ENCODE measurements at regions not wholly inside any gene's neighbourhood (a gene's known extent, or its start where the extent isn't known, plus 50 kb on each side); places are given as distances from the start of the nearest gene placed in this dataset.

GRCh38 chr10:47104151-47104605 is 192.9 kb downstream of the PTPN20 start:
- DNase-seq: no peak

DNA sequence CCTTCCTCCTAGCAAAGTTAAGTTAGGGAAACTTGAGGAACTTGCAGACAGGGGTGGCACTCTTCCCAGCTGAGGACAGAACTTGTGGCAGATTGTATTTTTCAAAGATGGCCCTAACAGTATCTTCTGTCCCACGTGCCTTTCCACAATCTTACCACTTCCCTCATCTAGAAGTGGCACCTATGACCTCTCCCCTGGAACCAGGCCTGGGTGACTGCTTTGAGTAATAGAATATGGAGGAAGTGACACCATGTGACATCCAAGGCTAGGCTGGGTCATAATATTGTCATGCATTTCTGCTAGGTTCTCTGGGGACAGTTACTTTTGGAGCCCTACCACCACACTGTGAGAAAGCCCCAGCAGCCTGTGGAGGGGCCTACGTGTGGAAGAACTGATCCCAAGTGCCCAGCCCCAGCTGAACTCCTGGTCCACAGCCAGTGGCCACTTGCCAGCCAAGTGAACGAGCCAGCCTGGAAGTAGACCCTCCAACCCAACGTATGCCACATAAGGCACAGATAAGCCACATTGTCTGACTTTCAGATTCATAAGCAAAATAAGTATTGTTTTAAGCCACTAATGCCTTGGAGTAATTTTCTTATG is 193.7 kb downstream of the PTPN20 start:
- no peak for DNase-seq

DNA sequence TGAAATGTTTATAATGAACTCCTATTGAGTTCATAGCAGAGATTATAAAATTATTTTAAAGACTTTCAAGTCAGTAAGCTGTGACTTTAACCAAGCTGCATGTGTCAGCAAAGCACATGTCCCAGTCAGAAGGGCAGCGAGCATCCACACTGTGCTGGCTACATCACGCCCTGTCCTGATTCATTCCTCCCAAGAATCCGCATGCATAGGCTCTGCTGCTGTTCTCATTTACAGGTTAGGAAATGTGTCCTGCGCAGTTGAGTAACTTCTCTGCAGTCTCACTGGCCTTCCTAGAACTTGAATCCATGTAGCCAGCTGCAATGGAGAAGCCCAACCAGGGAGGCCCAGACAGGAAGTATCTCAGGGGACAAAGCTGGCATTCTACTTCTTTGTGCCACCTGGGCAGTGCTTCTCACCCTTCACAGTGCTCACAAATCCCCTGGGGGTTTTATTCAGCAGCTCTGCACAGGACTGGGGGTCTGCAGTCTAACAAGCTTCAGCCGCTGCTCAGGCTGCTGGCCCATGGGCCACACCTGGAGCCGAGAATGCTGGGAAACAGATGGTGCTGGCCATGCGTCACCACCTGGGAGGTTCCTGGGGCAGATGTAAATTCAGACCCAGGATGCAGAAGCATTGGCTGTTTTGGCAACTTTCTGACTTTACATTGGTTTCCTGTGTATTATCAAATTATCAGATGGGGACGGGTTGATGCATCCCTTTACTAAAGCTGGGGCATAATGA is 192.8 kb upstream of the GDF10 start:
- no peak for DNase-seq

DNA sequence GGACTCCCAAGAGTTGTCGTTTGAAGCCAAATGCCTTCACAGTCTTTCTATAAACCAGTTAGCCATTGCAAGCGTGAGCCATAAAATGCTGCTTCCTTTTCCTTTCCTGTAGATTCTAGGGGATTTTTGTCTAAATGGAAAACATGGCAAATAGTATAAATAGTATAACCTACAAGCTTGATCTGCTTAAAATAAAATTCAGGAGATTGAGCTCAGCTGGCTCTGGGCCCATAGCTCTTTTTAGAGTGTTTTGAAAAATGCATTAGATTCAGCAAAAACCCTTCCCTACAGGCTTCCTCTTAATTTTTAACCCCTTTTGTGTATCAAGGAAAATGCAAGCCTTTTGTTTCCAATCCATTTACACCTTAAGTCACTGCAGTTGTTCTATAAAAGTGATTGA is 190.1 kb upstream of the GDF10 start:
- DNase-seq: no peak

DNA sequence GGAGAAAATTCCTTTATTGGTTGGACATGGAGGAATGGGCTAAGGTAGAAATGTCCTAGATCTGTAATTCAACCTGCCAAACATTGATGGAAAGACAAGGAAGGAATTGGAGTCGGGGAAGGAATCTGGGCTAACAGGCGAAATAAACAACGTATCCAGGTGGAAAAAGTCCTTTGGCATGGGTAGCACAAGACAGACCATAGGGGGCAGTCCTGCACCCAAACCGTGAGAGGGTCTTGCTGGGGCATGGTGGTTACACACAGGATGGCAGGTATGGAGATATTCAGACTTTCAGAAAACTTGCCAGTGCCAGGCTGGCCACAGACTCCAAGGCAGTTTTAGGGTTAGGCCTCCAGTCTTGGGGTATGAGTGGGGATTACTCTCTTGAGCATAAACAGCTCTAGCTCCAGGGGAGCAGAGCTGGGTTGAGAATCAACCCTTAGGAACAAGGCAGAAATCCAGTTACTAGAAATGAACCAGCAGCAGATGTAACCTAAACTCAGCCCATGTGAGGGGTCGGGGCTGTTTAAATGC is 188.6 kb upstream of the GDF10 start:
- DNase-seq: no peak

GRCh38 chr10:47112612-47113011 is 187.4 kb upstream of the GDF10 start:
- no peak for DNase-seq

GRCh38 chr10:47113907-47114500 is 186.0 kb upstream of the GDF10 start:
- no peak for DNase-seq

- DNase-seq: no peak
These were observed 185.3 kb upstream of the GDF10 start for GRCh38 chr10:47114680-47115186.

GRCh38 chr10:47115322-47115721 is 184.7 kb upstream of the GDF10 start:
- no peak for DNase-seq

DNA sequence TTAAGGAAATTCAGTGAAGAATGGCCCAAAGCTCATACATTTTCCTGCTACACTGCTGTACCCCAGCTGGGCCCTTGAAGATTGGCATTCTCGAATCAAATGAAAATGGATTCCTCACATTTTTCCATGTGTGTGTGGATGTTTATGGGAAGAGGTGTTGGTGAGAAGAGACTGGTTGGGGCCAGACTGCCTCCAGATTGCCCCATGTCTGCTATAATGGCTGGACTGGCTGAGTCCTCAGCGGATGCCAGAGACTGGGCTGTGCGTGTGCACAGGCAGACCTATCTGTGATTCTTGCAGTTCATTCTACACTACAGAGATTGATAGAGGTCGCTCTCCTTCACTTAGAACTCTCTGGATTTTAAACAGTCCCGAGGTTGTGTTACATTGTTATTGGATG is 183.6 kb upstream of the GDF10 start:
- DNase-seq: no peak

- no peak for DNase-seq
These were observed 181.7 kb upstream of the GDF10 start for GRCh38 chr10:47118326-47118725.

DNA sequence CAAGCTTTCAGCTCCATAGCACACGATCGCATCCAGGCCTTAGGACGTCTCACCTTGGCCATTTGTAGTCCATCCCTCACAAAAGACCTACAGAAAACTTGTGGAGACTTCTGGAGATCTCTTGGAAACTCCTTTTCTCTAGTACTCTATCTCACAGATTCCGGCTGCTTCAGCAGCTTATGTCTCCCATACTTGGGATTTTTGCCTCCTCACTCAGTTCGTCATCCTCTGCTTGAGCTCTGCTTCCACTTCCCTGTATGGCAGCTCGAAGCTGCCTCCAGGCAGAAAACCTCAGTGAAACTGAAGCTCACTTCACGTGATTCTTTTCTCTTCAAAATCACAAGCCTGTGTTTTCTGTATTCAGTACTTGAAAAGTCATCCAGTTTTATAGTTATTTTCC is 178.7 kb upstream of the GDF10 start:
- DNase-seq: no peak

- DNase-seq: no peak
These were observed 176.2 kb upstream of the GDF10 start for GRCh38 chr10:47123716-47124288.

- DNase-seq: no peak
These were observed 172.7 kb upstream of the GDF10 start for GRCh38 chr10:47127188-47127785.

DNA sequence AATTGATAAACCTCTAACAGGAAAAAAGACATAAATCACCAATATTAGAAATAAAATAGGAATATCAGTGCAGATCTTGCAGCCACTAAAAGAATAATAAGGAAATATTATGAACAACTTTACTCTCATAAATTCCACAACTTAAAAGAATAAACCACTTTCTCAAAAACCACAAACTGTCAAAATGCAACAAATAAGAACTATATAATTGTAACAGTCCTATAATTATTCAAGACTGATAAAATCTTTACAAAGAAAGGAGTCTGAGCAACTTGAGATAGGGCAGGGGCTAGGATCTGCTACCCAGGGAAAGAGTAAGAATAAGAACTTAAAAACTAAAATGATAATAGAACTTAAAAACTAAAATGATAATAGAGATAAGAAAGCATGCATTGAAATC is 169.5 kb upstream of the GDF10 start:
- no peak for DNase-seq

GRCh38 chr10:47133871-47134570 is 166.0 kb upstream of the GDF10 start:
- DNase-seq: no peak

- DNase-seq: peak in 12 of 51 donors; percentile 8 to 53 (median 27)
These were observed 163.1 kb upstream of the GDF10 start for GRCh38 chr10:47136866-47137265.

DNA sequence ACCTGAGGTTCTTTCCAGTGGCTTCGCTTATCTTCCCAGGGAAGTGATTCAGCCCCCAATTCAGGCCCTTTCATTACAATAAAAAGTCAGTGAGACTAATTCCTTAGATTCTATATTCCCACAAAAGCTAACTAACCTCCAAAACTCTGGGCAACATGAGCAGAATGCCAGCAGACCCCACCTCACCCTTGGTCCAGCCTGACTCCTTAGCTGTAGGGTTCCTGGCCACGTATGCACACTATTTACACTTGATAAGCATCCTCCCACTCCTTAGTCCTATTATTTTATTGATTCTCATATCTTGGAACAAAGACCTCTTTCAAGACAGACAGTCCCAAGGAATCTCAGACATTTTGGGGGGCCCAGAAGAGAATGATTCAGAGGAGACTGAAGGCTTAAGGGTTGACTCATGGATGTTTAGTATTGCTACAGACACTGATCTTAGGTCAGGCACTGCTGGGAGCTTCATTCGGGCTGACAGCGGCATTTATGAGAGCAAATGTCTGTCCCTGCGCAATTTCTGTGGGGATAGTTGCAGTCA is 162.6 kb upstream of the GDF10 start:
- DNase-seq: no peak

- no peak for DNase-seq
These were observed 160.9 kb upstream of the GDF10 start for GRCh38 chr10:47139121-47139520.

DNA sequence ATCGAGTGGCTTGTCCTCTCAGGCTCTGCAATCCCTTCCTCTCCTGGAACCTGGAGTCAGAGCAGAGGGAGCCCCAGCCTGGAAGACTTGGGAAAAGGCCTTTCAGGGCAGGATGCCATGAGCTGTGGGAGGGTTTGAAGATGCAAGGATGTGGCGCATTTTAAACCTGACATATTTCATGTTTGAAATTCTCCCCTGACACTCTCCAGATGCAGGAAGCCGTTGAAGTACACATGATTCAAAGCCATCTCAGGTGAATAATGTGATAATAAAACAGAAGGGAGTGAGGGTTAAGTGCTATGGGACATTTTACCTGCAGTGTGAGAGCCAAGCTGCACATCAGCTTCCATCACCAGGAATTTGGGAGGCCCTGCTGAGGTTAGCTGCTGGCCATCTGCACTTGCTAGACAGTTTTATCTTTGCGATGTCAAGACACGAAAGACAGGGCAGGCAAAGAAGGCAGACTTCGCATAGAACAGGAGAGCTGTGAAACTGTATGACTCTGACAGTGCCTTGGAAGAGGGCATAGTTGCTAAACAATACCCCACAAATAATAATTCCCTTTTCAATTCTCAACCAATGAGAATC is 159.1 kb upstream of the GDF10 start:
- no peak for DNase-seq
